ENCODE measurements at regions not wholly inside any gene's neighbourhood (a gene's known extent, or its start where the extent isn't known, plus 50 kb on each side); places are given as distances from the start of the nearest gene placed in this dataset.

GRCh38 chr4:84401701-84402306 is 97.3 kb downstream of the NKX6-1 start:
- Histone ChIP-seq H3K27ac (no peak overlapping the region), H3K27me3 (replicated peaks) (0 out of 2 replicates have a peak, but pooled peaks cover 4% of the 10 kb centered on the region), H3K4me3 (no peak overlapping the region), H3K9me3 (replicated peaks) (no peaks in the 10 kb centered on the region), H3K36me3 (no peaks in the 10 kb centered on the region), H3K4me1 (replicated peaks) (no peaks in the 10 kb centered on the region; the same call in 1 of the 2 replicates)
- no peak for DNase-seq (ENCODE audit: low read depth in 1 of 2, low spot score in 2 of 2)

DNA sequence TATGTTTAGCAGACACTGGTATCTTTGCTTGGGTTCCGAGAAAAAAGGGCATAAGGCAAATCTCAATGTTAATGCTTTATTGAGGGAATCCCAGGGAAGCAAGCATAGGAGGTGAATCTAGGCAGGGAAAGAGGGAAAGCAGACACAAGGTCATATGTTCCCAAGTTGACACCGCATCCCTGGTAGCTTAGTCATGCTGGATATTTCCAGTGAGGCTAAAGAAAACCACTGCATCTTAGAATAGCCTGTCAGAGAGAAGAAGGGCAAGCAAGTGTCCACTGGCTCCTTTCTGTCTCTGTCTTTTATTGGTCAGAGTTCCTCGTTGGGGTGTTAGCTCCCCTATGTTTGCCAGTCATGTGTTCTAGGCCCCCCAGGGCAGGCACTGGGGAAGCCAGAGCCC is 104.7 kb downstream of the NKX6-1 start:
- H3K4me1 ChIP-seq (replicated peaks): no peaks in the 10 kb centered on the region
- H3K9me3 ChIP-seq (replicated peaks): no peaks in the 10 kb centered on the region
- H3K36me3 ChIP-seq: no peaks in the 10 kb centered on the region; the same call in 1 of the 2 replicates
- 0 out of 2 replicates have a peak, but pooled peaks cover 3% of the 10 kb centered on the region for H3K27me3 ChIP-seq (replicated peaks)
- H3K27ac ChIP-seq: no peak overlapping the region
- H3K4me3 ChIP-seq: no peak overlapping the region
- no peak for DNase-seq (ENCODE audit: low read depth in 1 of 2, low spot score in 2 of 2)

DNA sequence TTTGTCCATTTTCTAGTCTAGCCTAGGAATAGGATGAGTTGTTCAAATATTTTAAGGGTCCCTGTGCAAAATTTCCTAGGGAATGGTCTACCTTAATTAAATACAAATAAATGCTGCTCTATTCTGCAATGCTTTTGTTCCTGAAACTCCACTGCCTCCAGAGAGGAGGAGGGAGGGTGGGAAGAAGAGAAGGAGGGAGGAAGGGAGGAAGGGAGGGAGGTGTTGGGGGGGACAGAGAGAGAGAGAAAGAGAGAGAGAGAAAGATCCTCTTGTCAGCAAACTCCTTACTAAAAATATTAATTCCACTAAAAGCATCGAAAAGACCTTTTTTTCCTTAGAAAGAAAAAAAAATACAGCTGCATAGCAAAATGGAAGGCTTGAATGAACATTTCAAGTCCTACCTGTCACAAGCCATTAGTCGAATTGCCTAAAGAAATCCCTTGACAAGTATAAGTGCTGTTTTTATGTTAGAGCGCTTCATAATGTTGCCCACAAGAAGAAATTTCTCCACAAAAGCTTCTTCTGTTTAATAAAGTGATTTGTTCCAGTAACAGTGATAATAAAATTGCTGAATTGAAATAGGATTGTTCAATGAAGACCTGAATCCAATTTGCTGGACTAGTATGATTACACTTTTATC is 106.0 kb downstream of the NKX6-1 start:
- Histone ChIP-seq H3K9me3 (replicated peaks) (no peaks in the 10 kb centered on the region), H3K36me3 (no peaks in the 10 kb centered on the region; the same call in 1 of the 2 replicates), H3K27me3 (replicated peaks) (0 out of 2 replicates have a peak, but pooled peaks cover 3% of the 10 kb centered on the region), H3K4me1 (replicated peaks) (no peaks in the 10 kb centered on the region), H3K27ac (no peak overlapping the region), H3K4me3 (no peak overlapping the region)
- no peak for DNase-seq (ENCODE audit: low read depth in 1 of 2, low spot score in 2 of 2)

GRCh38 chr4:84389406-84389805 is 109.7 kb downstream of the NKX6-1 start:
- no peaks in the 10 kb centered on the region for H3K4me1 ChIP-seq (replicated peaks)
- no peak overlapping the region for H3K4me3 ChIP-seq
- DNase-seq (ENCODE audit: low read depth in 1 of 2, low spot score in 2 of 2): no peak

DNA sequence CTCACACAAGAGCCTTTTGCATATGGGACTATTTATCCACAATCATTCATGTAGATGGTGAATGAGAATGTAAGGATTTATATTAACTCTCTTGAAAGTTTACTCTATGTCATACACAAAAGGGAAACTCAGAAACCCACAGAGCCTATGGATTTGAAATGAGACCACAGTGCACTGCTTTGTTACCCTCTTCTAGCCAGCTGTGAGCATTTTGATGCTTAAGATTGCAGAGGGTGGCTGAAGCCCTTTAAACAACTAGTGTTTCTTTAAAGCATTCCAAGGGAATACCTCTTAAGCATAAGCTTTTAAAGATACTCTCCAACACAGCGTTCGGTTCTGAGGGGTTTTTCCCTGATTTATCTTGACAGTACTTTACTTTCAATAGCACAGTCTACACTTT is 113.9 kb downstream of the NKX6-1 start:
- no peak for DNase-seq (ENCODE audit: low read depth in 1 of 2, low spot score in 2 of 2)
- H3K36me3 ChIP-seq: no peaks in the 10 kb centered on the region; the same call in 1 of the 2 replicates
- H3K27me3 ChIP-seq (replicated peaks): peaks cover 5% of the 10 kb centered on the region; the same call in 1 of the 2 replicates
- H3K9me3 ChIP-seq (replicated peaks): no peaks in the 10 kb centered on the region
- H3K4me3 ChIP-seq: no peak overlapping the region
- H3K27ac ChIP-seq: no peak overlapping the region
- no peaks in the 10 kb centered on the region for H3K4me1 ChIP-seq (replicated peaks)

More at GRCh38 chr4:84389406-84389805, 109.7 kb downstream of the NKX6-1 start:
- H3K9me3 ChIP-seq (replicated peaks): no peaks in the 10 kb centered on the region
- no peak overlapping the region for H3K27ac ChIP-seq
- peaks cover 3% of the 10 kb centered on the region; the same call in 1 of the 2 replicates for H3K27me3 ChIP-seq (replicated peaks)
- H3K36me3 ChIP-seq: no peaks in the 10 kb centered on the region; the same call in 1 of the 2 replicates

- DNase-seq (ENCODE audit: low read depth in 1 of 2, low spot score in 2 of 2): no peak
- Histone ChIP-seq H3K4me3 (no peak overlapping the region), H3K36me3 (no peaks in the 10 kb centered on the region; the same call in 1 of the 2 replicates), H3K27ac (no peak overlapping the region), H3K27me3 (replicated peaks) (peaks cover 5% of the 10 kb centered on the region; the same call in 1 of the 2 replicates), H3K4me1 (replicated peaks) (no peaks in the 10 kb centered on the region), H3K9me3 (replicated peaks) (no peaks in the 10 kb centered on the region)
Observed at GRCh38 chr4:84384801-84385200, 114.3 kb downstream of the NKX6-1 start.

DNA sequence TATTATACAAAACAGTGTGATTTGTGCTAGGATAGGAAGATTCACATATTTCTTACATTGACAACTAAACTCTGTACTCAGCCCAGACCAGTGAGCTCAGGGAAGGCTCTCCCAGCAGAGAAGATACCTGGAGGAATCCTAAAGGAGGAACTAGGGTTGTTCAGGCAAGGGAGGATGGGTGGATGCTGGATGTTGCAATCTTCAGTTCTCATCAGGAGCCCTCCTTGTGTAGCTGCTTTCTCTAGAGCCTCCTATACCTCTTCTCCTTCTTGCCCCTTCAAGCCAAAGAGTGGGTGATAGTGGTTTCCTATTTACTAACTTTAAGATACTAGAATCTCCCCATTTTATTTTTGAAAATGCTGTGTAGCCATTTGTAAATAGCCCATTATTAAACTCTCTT is 117.3 kb downstream of the NKX6-1 start:
- no peaks in the 10 kb centered on the region for H3K36me3 ChIP-seq
- H3K27me3 ChIP-seq (replicated peaks): peaks cover 5% of the 10 kb centered on the region; the same call in 1 of the 2 replicates
- no peaks in the 10 kb centered on the region for H3K4me1 ChIP-seq (replicated peaks)
- no peak overlapping the region for H3K27ac ChIP-seq
- no peaks in the 10 kb centered on the region for H3K9me3 ChIP-seq (replicated peaks)
- no peak overlapping the region for H3K4me3 ChIP-seq
- no peak for DNase-seq (ENCODE audit: low read depth in 1 of 2, low spot score in 2 of 2)

DNA sequence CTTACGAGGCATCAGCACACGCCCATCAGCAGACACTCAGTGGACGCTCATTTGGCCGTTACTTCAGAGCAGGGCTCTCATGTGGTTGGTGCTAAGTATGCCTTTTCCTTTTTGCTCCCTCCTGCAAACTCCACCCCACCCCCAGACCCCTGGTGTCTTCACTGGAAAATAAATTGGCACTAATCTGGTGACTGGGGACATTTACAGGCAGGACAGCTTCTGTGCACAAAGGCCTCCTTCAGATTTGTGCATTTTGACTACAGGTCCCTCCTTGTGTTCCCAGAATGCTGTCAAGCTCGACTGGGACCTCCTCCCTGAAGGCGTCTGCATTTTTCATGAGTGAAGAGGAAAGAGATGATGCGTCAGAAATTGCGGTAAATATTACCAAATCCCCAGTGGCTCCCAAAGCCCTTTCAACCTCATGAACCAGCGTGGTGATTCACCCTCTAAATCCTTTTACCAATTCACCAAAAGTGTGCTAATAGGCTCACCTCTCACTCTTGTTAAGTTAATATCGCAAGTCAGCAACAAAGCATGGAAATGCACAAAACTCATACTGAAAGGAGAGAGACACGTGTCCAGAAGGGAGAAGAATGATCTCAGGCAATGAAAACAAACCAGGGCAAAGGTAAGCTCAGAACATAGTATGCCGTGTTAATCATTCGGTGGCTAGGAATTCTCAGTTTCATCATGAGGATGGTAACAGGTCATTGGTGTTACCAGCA is 119.0 kb downstream of the NKX6-1 start:
- H3K36me3 ChIP-seq: no peaks in the 10 kb centered on the region
- H3K9me3 ChIP-seq (replicated peaks): no peaks in the 10 kb centered on the region
- H3K27me3 ChIP-seq (replicated peaks): peaks cover 5% of the 10 kb centered on the region; the same call in 1 of the 2 replicates
- no peak overlapping the region for H3K4me3 ChIP-seq
- no peak for DNase-seq (ENCODE audit: low read depth in 1 of 2, low spot score in 2 of 2)
- no peaks in the 10 kb centered on the region for H3K4me1 ChIP-seq (replicated peaks)
- H3K27ac ChIP-seq: no peak overlapping the region

- 0 out of 2 replicates have a peak, but pooled peaks cover 5% of the 10 kb centered on the region for H3K27me3 ChIP-seq (replicated peaks)
- no peak for DNase-seq (ENCODE audit: low read depth in 1 of 2, low spot score in 2 of 2)
- H3K4me3 ChIP-seq: no peak overlapping the region
- no peaks in the 10 kb centered on the region for H3K4me1 ChIP-seq (replicated peaks)
- no peak overlapping the region for H3K27ac ChIP-seq
- no peaks in the 10 kb centered on the region for H3K9me3 ChIP-seq (replicated peaks)
- H3K36me3 ChIP-seq: no peaks in the 10 kb centered on the region
Observed at GRCh38 chr4:84378983-84379382, 120.1 kb downstream of the NKX6-1 start.

DNA sequence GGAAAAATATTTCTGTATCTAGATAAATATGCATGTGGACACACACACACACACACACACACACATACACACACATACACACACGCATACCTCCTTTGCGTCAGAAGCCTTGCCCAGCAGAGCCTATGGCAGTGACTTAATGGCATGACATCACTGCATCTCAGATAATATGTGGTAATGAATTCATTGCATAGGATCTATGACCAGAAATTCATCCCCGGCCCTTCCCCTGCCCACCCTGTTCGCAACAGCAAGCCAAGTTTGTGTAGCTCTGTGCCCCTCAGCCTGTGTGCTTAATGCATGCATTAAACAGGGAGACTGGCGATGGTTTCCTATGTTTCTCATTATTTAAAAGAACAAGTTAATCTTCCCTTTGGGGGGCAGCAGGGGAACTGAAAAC is 120.7 kb downstream of the NKX6-1 start:
- Histone ChIP-seq H3K27me3 (replicated peaks) (0 out of 2 replicates have a peak, but pooled peaks cover 5% of the 10 kb centered on the region), H3K36me3 (no peaks in the 10 kb centered on the region), H3K9me3 (replicated peaks) (no peaks in the 10 kb centered on the region), H3K4me3 (no peak overlapping the region), H3K4me1 (replicated peaks) (no peaks in the 10 kb centered on the region), H3K27ac (no peak overlapping the region)
- DNase-seq (ENCODE audit: low read depth in 1 of 2, low spot score in 2 of 2): no peak

DNA sequence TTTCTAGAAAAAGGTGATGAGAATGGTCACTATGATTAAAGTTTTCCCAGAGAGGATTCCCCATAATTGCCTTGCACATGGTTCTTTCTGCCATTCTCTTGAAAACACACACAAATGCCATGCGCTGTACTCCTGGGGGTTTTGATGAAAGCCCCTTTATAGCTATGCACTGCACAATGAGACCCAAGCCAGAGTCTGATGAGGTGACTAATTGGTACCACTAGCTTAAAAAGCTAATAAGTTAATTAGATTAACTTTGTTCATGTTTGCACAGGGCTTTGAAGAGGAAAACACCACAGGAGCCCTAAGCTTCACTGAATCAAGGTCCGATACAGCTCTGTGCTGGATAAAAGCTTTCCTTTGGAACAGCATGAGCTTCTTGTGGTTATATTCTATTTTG is 132.2 kb downstream of the NKX6-1 start:
- H3K27me3 ChIP-seq (replicated peaks): no peaks in the 10 kb centered on the region; the same call in 1 of the 2 replicates
- H3K4me1 ChIP-seq (replicated peaks): no peaks in the 10 kb centered on the region
- H3K27ac ChIP-seq: no peak overlapping the region
- H3K4me3 ChIP-seq: no peak overlapping the region
- H3K36me3 ChIP-seq: no peaks in the 10 kb centered on the region
- H3K9me3 ChIP-seq (replicated peaks): no peaks in the 10 kb centered on the region
- DNase-seq (ENCODE audit: low read depth in 1 of 2, low spot score in 2 of 2): no peak

GRCh38 chr4:84366161-84366560 is 132.9 kb downstream of the NKX6-1 start:
- Histone ChIP-seq H3K27me3 (replicated peaks) (no peaks in the 10 kb centered on the region; the same call in 1 of the 2 replicates), H3K4me3 (no peak overlapping the region), H3K9me3 (replicated peaks) (no peaks in the 10 kb centered on the region), H3K27ac (no peak overlapping the region), H3K36me3 (no peaks in the 10 kb centered on the region), H3K4me1 (replicated peaks) (no peaks in the 10 kb centered on the region)
- DNase-seq (ENCODE audit: low read depth in 1 of 2, low spot score in 2 of 2): no peak

GRCh38 chr4:84362896-84363655 is 136.0 kb downstream of the NKX6-1 start:
- Histone ChIP-seq H3K4me3 (no peak overlapping the region), H3K27me3 (replicated peaks) (no peaks in the 10 kb centered on the region; the same call in 1 of the 2 replicates), H3K9me3 (replicated peaks) (no peaks in the 10 kb centered on the region), H3K27ac (no peak overlapping the region), H3K4me1 (replicated peaks) (no peaks in the 10 kb centered on the region), H3K36me3 (no peaks in the 10 kb centered on the region)
- no peak for DNase-seq (ENCODE audit: low read depth in 1 of 2, low spot score in 2 of 2)

Data from SJSA1 (cell line).